Parathyroid adenoma (tissue), 2 donors: ENCODE measurements at regions not wholly inside any gene's neighbourhood (a gene's known extent, or its start where the extent isn't known, plus 50 kb on each side); places are given as distances from the start of the nearest gene placed in this dataset.

Source experiments
- H2AFZ ChIP-seq: fragments of 300-600 bp; sonication (generic); one replicate; pipeline ENCODE4 v1.7.0; 2017; ENCODE audit warnings: antibody characterized with exemption, mild to moderate bottlenecking
- H3K27ac ChIP-seq: fragments of 300-600 bp; sonication (generic); one replicate; pipeline ENCODE4 v1.7.0; 2017
- H3K27me3 ChIP-seq: fragments of 300-600 bp; sonication (generic); one replicate; pipeline ENCODE4 v1.7.0; 2017; ENCODE audit warnings: low read length; ENCODE audit not compliant: control insufficient read depth, insufficient read depth
- H3K36me3 ChIP-seq: fragments of 300-600 bp; sonication (generic); one replicate; pipeline ENCODE4 v1.7.0; 2017; ENCODE audit warnings: low read length; ENCODE audit not compliant: control insufficient read depth, insufficient read depth
- H3K4me1 ChIP-seq: fragments of 300-600 bp; sonication (generic); one replicate; pipeline ENCODE4 v1.7.0; 2017; ENCODE audit warnings: control low read depth
- H3K4me2 ChIP-seq: fragments of 300-600 bp; sonication (generic); one replicate; pipeline ENCODE4 v1.7.0; 2017; ENCODE audit warnings: low read length
- H3K4me3 ChIP-seq: fragments of 300-600 bp; sonication (generic); one replicate; pipeline ENCODE4 v1.7.0; 2017; ENCODE audit warnings: low read depth, low read length
- H3K79me2 ChIP-seq: fragments of 300-600 bp; sonication (generic); one replicate; pipeline ENCODE4 v1.7.0; 2017; ENCODE audit warnings: control low read depth
- H3K9ac ChIP-seq: fragments of 300-600 bp; sonication (generic); one replicate; pipeline ENCODE4 v1.7.0; 2017; ENCODE audit warnings: mild to moderate bottlenecking
- H3K9me3 ChIP-seq: fragments of 300-600 bp; sonication (generic); one replicate; pipeline ENCODE4 v1.7.0; 2017; ENCODE audit warnings: low read length; ENCODE audit not compliant: control insufficient read depth
- TF ChIP-seq, protein P1 (sequence below): fragments of 300-600 bp; sonication (generic); IDR thresholded peaks from one replicate; pipeline ENCODE4 v1.7.0; 2017; ENCODE audit warnings: antibody characterized with exemption, mild to moderate bottlenecking
- donor health status: primary hyperparathyroidism.

DNA sequence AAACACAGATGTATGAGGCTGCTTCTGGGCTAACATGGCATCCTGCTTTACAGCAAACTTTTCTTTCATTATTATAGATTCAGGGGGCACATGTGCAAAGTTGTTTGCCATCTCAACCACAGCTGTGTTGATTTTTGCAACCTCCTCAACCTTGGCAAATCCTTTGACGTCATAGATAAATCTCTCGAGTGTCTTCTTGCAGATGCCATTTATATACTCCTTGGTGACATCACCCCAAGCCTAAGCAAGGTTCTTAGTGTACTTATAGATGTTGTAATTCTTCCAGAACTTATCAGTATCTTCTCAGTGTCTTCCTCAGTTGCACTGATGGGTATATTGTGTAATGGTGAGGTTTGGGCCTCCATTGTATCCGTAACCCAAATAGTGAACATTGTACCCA lies 135.4 kb upstream of the RPH3A start:
- Histone ChIP-seq H3K9ac (no peak overlapping the region), H3K4me3 (no peak overlapping the region), H3K9me3 (no peaks in the 10 kb centered on the region), H3K79me2 (no peaks in the 10 kb centered on the region), H3K27ac (no peak overlapping the region), H3K4me1 (no peaks in the 10 kb centered on the region), H3K27me3 (peaks cover 2% of the 10 kb centered on the region), H3K4me2 (no peak overlapping the region), H2AFZ (no peak overlapping the region), H3K36me3 (no peaks in the 10 kb centered on the region)
- TF ChIP-seq, protein P1, sequence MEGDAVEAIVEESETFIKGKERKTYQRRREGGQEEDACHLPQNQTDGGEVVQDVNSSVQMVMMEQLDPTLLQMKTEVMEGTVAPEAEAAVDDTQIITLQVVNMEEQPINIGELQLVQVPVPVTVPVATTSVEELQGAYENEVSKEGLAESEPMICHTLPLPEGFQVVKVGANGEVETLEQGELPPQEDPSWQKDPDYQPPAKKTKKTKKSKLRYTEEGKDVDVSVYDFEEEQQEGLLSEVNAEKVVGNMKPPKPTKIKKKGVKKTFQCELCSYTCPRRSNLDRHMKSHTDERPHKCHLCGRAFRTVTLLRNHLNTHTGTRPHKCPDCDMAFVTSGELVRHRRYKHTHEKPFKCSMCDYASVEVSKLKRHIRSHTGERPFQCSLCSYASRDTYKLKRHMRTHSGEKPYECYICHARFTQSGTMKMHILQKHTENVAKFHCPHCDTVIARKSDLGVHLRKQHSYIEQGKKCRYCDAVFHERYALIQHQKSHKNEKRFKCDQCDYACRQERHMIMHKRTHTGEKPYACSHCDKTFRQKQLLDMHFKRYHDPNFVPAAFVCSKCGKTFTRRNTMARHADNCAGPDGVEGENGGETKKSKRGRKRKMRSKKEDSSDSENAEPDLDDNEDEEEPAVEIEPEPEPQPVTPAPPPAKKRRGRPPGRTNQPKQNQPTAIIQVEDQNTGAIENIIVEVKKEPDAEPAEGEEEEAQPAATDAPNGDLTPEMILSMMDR = no peak

DNA sequence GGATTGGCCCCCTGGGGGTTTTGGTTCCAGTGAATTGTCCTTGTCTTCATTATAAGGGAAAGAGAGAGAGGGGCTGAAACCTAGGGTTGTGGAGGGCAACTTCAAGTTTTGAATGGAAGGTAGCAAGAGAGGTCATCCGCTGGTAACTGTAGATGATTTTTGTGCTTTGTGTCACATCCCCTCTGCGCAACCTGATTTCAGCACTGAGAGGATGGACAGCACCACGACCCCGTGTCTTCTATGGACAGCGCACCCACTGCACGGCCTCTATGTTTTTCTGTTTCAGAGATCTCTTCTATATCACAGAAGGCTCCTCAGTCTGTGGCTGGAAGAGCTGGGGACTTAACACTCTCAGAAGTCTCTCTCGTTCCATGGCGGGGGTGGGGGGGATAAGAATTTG lies 127.0 kb upstream of the RPH3A start:
- peaks cover 2% of the 10 kb centered on the region for H3K27me3 ChIP-seq
- H3K79me2 ChIP-seq = no peaks in the 10 kb centered on the region
- no peak overlapping the region for H2AFZ ChIP-seq
- H3K9ac ChIP-seq = no peak overlapping the region
- TF ChIP-seq, protein P1 = no peak
- H3K36me3 ChIP-seq = no peaks in the 10 kb centered on the region
- no peak overlapping the region for H3K4me2 ChIP-seq
- no peaks in the 10 kb centered on the region for H3K9me3 ChIP-seq
- no peak overlapping the region for H3K27ac ChIP-seq
- H3K4me1 ChIP-seq = no peaks in the 10 kb centered on the region
- H3K4me3 ChIP-seq = no peak overlapping the region

DNA sequence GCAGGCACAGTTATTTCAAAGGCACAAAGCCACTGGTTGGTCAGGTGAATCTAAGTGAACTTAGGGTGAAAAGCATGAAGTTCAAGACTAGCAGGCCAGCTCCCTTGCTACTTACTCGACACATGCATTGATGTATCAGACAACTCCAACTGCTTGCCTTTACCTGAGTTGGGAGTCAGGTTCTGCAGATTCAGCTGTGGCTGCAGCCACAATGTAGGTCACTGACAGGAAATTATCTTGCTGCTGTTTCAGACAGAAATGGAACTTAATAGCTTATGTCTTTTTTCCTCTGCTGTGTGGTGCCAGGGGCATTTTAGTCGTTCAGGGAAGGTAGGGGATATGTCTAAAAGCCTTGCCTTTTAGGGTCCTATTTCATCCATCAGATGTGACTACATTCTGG lies 125.6 kb upstream of the RPH3A start:
- Histone ChIP-seq H3K27me3 (peaks cover 2% of the 10 kb centered on the region), H2AFZ (no peak overlapping the region), H3K79me2 (no peaks in the 10 kb centered on the region), H3K27ac (no peak overlapping the region), H3K4me3 (no peak overlapping the region), H3K9me3 (no peaks in the 10 kb centered on the region), H3K9ac (no peak overlapping the region), H3K4me1 (no peaks in the 10 kb centered on the region), H3K36me3 (no peaks in the 10 kb centered on the region), H3K4me2 (no peak overlapping the region)
- TF ChIP-seq, protein P1 = no peak

DNA sequence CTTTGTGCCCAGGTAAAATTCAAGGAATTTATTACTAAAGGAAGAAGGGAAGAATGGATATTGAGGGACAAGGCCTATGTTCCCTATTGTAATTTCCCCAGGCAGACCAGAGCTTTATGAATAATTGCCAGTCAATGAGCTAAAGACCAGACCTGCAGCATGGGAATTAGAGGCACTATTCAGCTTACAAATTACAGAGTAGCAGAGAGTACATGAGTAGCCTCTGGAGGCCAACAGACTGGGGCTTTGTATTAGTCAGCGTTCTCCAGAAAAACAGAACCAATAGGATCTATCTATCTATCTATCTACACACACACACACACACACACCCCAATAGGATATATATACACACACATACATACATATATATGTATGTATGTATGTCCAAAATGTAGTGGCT lies 120.0 kb upstream of the RPH3A start:
- H3K9me3 ChIP-seq = no peaks in the 10 kb centered on the region
- no peaks in the 10 kb centered on the region for H3K27me3 ChIP-seq
- H2AFZ ChIP-seq = no peak overlapping the region
- no peaks in the 10 kb centered on the region for H3K36me3 ChIP-seq
- H3K4me2 ChIP-seq = no peak overlapping the region
- no peak overlapping the region for H3K4me3 ChIP-seq
- H3K9ac ChIP-seq = no peak overlapping the region
- peaks cover 21% of the 10 kb centered on the region for H3K4me1 ChIP-seq
- TF ChIP-seq, protein P1 = no peak
- H3K79me2 ChIP-seq = no peaks in the 10 kb centered on the region
- no peak overlapping the region for H3K27ac ChIP-seq

DNA sequence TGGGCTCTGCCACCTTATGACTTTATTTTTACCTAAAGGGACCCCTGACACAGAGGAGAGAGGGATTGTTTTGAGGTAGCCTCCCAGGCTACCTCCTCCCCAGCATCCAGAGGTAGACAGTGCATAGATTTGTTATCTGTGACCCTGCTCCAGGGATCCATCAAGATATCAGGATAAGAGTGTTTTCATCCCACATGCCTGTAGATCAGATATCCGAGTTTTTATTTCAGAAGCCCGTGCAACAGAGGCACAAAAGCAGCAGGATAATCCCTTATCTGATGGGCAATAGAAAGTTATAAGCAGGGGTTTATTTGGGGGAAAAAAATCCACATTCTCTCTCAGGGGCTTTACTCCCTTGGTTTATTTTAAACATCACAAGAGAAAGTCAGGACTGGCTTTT lies 117.0 kb upstream of the RPH3A start:
- no peak overlapping the region for H3K27ac ChIP-seq
- peak overlapping the region; percentile 9 for H3K4me2 ChIP-seq
- H3K36me3 ChIP-seq = no peaks in the 10 kb centered on the region
- no peaks in the 10 kb centered on the region for H3K9me3 ChIP-seq
- no peaks in the 10 kb centered on the region for H3K79me2 ChIP-seq
- H2AFZ ChIP-seq = no peak overlapping the region
- no peaks in the 10 kb centered on the region for H3K27me3 ChIP-seq
- no peak overlapping the region for H3K4me3 ChIP-seq
- TF ChIP-seq, protein P1 = no peak
- H3K4me1 ChIP-seq = peaks cover 25% of the 10 kb centered on the region
- H3K9ac ChIP-seq = no peak overlapping the region
